GM23338 (cell line): ENCODE measurements at regions not wholly inside any gene's neighbourhood (a gene's known extent, or its start where the extent isn't known, plus 50 kb on each side); places are given as distances from the start of the nearest gene placed in this dataset.
"Not testable (repeated sequence)": the region's sequence is repeated elsewhere in the genome, so short reads cannot be mapped to it uniquely, and the experiment has no call there.

Experiments
- ATAC-seq: fragments of 200-7000 bp; cut with Tn5 transposase; 3 replicates; pipeline ENCODE4 v1.9.1; 2020
- DNase-seq: peaks from one replicate; pipeline ENCODE4 v3.0.0-alpha.2; 2015; ENCODE audit warnings: low spot score
- H2AFZ ChIP-seq: fragments of 200-600 bp; sonication (generic); 2 replicates; pipeline ENCODE4 v1.8.0; 2016; ENCODE audit warnings: antibody characterized with exemption, mild to moderate bottlenecking, moderate library complexity
- H3F3A ChIP-seq: fragments of 200-600 bp; sonication (generic); replicated peaks from 2 replicates; pipeline ENCODE4 v1.8.0; 2017; ENCODE audit warnings: antibody characterized with exemption, mixed run types, low read depth
- H3K27ac ChIP-seq: fragments of 200-600 bp; sonication (generic); 2 replicates; pipeline ENCODE4 v1.6.1; 2016; ENCODE audit warnings: low read depth
- H3K27me3 ChIP-seq: fragments of 200-600 bp; sonication (generic); 2 replicates; pipeline ENCODE4 v1.8.0; 2016; ENCODE audit warnings: mild to moderate bottlenecking, mixed run types, moderate library complexity; ENCODE audit not compliant: insufficient read depth
- H3K36me3 ChIP-seq: fragments of 200-600 bp; sonication (generic); 2 replicates; pipeline ENCODE4 v1.8.0; 2016; ENCODE audit warnings: mild to moderate bottlenecking; ENCODE audit not compliant: insufficient read depth
- H3K4me1 ChIP-seq: fragments of 200-600 bp; sonication (generic); 2 replicates; pipeline ENCODE4 v1.8.0; 2016; ENCODE audit warnings: mild to moderate bottlenecking, moderate library complexity; ENCODE audit not compliant: insufficient read depth
- H3K4me2 ChIP-seq: fragments of 200-600 bp; sonication (generic); 2 replicates; pipeline ENCODE4 v1.7.1; 2017; ENCODE audit warnings: mixed run types
- H3K4me3 ChIP-seq: fragments of 200-600 bp; sonication (generic); 2 replicates; pipeline ENCODE4 v1.6.1; 2016; ENCODE audit warnings: mixed run types
- H3K79me2 ChIP-seq: fragments of 200-600 bp; sonication (generic); replicated peaks from 2 replicates; pipeline ENCODE4 v1.8.0; 2017; ENCODE audit warnings: mild to moderate bottlenecking; ENCODE audit not compliant: insufficient read depth
- H3K9me2 ChIP-seq: fragments of 200-600 bp; sonication (generic); 2 replicates; pipeline ENCODE4 v1.8.0; 2017; ENCODE audit not compliant: insufficient read depth
- H4K20me1 ChIP-seq: fragments of 200-600 bp; sonication (generic); replicated peaks from 2 replicates; pipeline ENCODE4 v1.8.0; 2017; ENCODE audit warnings: mild to moderate bottlenecking; ENCODE audit not compliant: insufficient read depth
- H3K27ac Mint-ChIP-seq: 2 replicates; pipeline ENCODE4 v1.8.0; 2020; ENCODE audit warnings: inconsistent platforms, mild to moderate bottlenecking, moderate library complexity, mixed read lengths
- H3K27me3 Mint-ChIP-seq: 3 replicates; pipeline ENCODE4 v1.8.0; 2022; ENCODE audit warnings: low read depth, mild to moderate bottlenecking, moderate library complexity, mixed read lengths, inconsistent platforms; ENCODE audit not compliant: insufficient read depth, poor library complexity
- H3K36me3 Mint-ChIP-seq: 3 replicates; pipeline ENCODE4 v1.8.0; 2021; ENCODE audit warnings: low read depth, mild to moderate bottlenecking, inconsistent platforms, moderate library complexity, mixed read lengths
- H3K4me1 Mint-ChIP-seq: 3 replicates; pipeline ENCODE4 v1.8.0; 2020; ENCODE audit warnings: mild to moderate bottlenecking, inconsistent platforms, mixed read lengths
- H3K4me3 Mint-ChIP-seq: 3 replicates; pipeline ENCODE4 v1.8.0; 2021; ENCODE audit warnings: moderate library complexity, mild to moderate bottlenecking, inconsistent platforms, mixed read lengths
- H3K9me3 Mint-ChIP-seq: 3 replicates; pipeline ENCODE4 v1.8.0; 2020; ENCODE audit warnings: moderate library complexity, mild to moderate bottlenecking, inconsistent platforms, mixed read lengths
- TF ChIP-seq, protein P1 (sequence below): fragments of 250-450 bp; sonication (Bioruptor Pico); IDR thresholded peaks from 2 replicates; pipeline ENCODE4 v1.5.0; 2020; ENCODE audit warnings: mild to moderate bottlenecking, moderate library complexity

GRCh38 chr10:128579901-128580300, 453.7 kb upstream of the MKI67 start (continued):
- TF ChIP-seq, protein P1, sequence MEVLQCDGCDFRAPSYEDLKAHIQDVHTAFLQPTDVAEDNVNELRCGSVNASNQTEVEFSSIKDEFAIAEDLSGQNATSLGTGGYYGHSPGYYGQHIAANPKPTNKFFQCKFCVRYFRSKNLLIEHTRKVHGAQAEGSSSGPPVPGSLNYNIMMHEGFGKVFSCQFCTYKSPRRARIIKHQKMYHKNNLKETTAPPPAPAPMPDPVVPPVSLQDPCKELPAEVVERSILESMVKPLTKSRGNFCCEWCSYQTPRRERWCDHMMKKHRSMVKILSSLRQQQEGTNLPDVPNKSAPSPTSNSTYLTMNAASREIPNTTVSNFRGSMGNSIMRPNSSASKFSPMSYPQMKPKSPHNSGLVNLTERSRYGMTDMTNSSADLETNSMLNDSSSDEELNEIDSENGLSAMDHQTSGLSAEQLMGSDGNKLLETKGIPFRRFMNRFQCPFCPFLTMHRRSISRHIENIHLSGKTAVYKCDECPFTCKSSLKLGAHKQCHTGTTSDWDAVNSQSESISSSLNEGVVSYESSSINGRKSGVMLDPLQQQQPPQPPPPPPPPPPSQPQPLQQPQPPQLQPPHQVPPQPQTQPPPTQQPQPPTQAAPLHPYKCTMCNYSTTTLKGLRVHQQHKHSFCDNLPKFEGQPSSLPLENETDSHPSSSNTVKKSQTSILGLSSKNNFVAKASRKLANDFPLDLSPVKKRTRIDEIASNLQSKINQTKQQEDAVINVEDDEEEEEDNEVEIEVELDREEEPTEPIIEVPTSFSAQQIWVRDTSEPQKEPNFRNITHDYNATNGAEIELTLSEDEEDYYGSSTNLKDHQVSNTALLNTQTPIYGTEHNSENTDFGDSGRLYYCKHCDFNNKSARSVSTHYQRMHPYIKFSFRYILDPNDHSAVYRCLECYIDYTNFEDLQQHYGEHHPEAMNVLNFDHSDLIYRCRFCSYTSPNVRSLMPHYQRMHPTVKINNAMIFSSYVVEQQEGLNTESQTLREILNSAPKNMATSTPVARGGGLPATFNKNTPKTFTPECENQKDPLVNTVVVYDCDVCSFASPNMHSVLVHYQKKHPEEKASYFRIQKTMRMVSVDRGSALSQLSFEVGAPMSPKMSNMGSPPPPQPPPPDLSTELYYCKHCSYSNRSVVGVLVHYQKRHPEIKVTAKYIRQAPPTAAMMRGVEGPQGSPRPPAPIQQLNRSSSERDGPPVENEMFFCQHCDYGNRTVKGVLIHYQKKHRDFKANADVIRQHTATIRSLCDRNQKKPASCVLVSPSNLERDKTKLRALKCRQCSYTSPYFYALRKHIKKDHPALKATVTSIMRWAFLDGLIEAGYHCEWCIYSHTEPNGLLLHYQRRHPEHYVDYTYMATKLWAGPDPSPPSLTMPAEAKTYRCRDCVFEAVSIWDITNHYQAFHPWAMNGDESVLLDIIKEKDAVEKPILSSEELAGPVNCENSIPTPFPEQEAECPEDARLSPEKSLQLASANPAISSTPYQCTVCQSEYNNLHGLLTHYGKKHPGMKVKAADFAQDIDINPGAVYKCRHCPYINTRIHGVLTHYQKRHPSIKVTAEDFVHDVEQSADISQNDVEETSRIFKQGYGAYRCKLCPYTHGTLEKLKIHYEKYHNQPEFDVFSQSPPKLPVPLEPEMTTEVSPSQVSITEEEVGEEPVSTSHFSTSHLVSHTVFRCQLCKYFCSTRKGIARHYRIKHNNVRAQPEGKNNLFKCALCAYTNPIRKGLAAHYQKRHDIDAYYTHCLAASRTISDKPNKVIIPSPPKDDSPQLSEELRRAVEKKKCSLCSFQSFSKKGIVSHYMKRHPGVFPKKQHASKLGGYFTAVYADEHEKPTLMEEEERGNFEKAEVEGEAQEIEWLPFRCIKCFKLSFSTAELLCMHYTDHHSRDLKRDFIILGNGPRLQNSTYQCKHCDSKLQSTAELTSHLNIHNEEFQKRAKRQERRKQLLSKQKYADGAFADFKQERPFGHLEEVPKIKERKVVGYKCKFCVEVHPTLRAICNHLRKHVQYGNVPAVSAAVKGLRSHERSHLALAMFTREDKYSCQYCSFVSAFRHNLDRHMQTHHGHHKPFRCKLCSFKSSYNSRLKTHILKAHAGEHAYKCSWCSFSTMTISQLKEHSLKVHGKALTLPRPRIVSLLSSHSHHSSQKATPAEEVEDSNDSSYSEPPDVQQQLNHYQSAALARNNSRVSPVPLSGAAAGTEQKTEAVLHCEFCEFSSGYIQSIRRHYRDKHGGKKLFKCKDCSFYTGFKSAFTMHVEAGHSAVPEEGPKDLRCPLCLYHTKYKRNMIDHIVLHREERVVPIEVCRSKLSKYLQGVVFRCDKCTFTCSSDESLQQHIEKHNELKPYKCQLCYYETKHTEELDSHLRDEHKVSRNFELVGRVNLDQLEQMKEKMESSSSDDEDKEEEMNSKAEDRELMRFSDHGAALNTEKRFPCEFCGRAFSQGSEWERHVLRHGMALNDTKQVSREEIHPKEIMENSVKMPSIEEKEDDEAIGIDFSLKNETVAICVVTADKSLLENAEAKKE (CRISPR knock-in tag), result no peak

DNA sequence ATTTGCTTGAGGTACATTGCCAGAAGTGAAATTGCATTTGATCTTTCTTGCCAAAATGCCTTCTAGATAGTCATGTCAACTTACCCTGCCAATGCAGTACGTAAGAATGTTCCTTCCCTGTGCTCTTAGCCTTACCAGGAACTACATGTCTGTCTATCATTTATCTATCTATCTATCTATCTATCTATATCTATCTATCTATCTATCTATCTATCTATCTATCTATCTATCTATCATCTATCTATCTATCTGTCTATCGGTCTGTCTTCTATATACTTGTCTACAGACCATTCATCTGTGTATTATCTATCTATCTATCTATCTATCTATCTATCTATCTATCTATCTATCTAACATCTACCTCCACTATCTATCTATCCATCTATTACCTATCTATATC, 456.9 kb upstream of the MKI67 start:
- ATAC-seq, H3K36me3 ChIP-seq, DNase-seq, H3K4me3 ChIP-seq, H3K27ac ChIP-seq, H3K4me2 ChIP-seq, H3K27me3 ChIP-seq, H3K27me3 Mint-ChIP-seq, H3K79me2 ChIP-seq, H2AFZ ChIP-seq, H3K27ac Mint-ChIP-seq, H3F3A ChIP-seq, H4K20me1 ChIP-seq, H3K9me2 ChIP-seq, H3K4me3 Mint-ChIP-seq, H3K36me3 Mint-ChIP-seq: not testable (repeated sequence)
- peaks cover 15% of the 10 kb centered on the region for H3K9me3 Mint-ChIP-seq
- H3K4me1 Mint-ChIP-seq, result peaks cover 24% of the 10 kb centered on the region
- peaks cover 14% of the 10 kb centered on the region for H3K4me1 ChIP-seq

- H3K9me3 Mint-ChIP-seq, result peaks cover 15% of the 10 kb centered on the region
- H3K36me3 Mint-ChIP-seq, H3K9me2 ChIP-seq, H4K20me1 ChIP-seq, H3K4me2 ChIP-seq, H3F3A ChIP-seq, H3K36me3 ChIP-seq, H3K4me1 Mint-ChIP-seq, H3K27me3 ChIP-seq, DNase-seq, H3K4me3 Mint-ChIP-seq, H3K27me3 Mint-ChIP-seq, H3K4me3 ChIP-seq, H3K27ac ChIP-seq, H2AFZ ChIP-seq, H3K79me2 ChIP-seq, ATAC-seq, H3K4me1 ChIP-seq, H3K27ac Mint-ChIP-seq: not testable (repeated sequence)
Measured at GRCh38 chr10:128586599-128586998, 460.4 kb upstream of the MKI67 start.
